Keratinocyte (primary cell): ENCODE measurements at regions not wholly inside any gene's neighbourhood (a gene's known extent, or its start where the extent isn't known, plus 50 kb on each side); places are given as distances from the start of the nearest gene placed in this dataset.
A peak's percentile ranks its signal among the peaks of the same experiment; 100 is the strongest.

Experiments used
- DNase-seq: peaks from one replicate; pipeline ENCODE4 v3.0.0-alpha.2; 2011; ENCODE audit warnings: low read depth, missing footprints, low spot score
- FAIRE-seq: peaks from 2 replicates; lab custom pipeline; 2011; peaks lifted over from hg19 to GRCh38; lab: Jason Lieb, UNC
- H2AFZ ChIP-seq: 2 replicates; pipeline ENCODE4 v1.6.0; 2012; ENCODE audit warnings: low read length, control low read depth, inconsistent platforms; ENCODE audit not compliant: control insufficient read depth
- H3K27ac ChIP-seq: 2 replicates; pipeline ENCODE4 v1.5.1; 2011; ENCODE audit warnings: low read length; ENCODE audit not compliant: control insufficient read depth, insufficient read depth
- H3K27me3 ChIP-seq: 3 replicates; pipeline ENCODE4 v1.6.0; 2011; ENCODE audit warnings: low read length; ENCODE audit not compliant: control insufficient read depth, insufficient read depth; ENCODE audit errors: extremely low read depth
- H3K36me3 ChIP-seq, 2 experiments: 2 replicates in 1 of 2; 3 replicates in 1 of 2; pipeline ENCODE4 v1.5.1; 2011; ENCODE audit warnings: low read length in 2 of 2, mild to moderate bottlenecking in 1 of 2; ENCODE audit not compliant: control insufficient read depth in 2 of 2, insufficient read depth in 2 of 2; ENCODE audit errors: extremely low read depth in 1 of 2
- H3K4me1 ChIP-seq: 3 replicates; pipeline ENCODE4 v1.5.1; 2011; ENCODE audit warnings: low read length; ENCODE audit not compliant: control insufficient read depth, insufficient read depth; ENCODE audit errors: extremely low read depth
- H3K4me2 ChIP-seq: 3 replicates; pipeline ENCODE4 v1.6.0; 2011; ENCODE audit warnings: low read depth, low read length; ENCODE audit not compliant: control insufficient read depth, insufficient read depth; ENCODE audit errors: extremely low read depth
- H3K4me3 ChIP-seq, 3 experiments: fragments of 200-600 bp in 1 of 3; sonication (generic) in 1 of 3; 2 replicates in 2 of 3; 3 replicates in 1 of 3; pipeline ENCODE4 v1.5.1; 2011 to 2016; ENCODE audit warnings: low read length in 3 of 3, mild to moderate bottlenecking in 3 of 3, control low read depth in 2 of 3, inconsistent platforms in 1 of 3, low read depth in 1 of 3, mixed read lengths in 1 of 3, mixed run types in 1 of 3, moderate library complexity in 1 of 3; ENCODE audit not compliant: control insufficient read depth in 2 of 3, insufficient read depth in 2 of 3; ENCODE audit errors: extremely low read depth in 1 of 3
- H3K79me2 ChIP-seq: 2 replicates; pipeline ENCODE4 v1.6.0; 2012; ENCODE audit warnings: low read length; ENCODE audit not compliant: control insufficient read depth, insufficient read depth
- H3K9ac ChIP-seq: 3 replicates; pipeline ENCODE4 v1.6.0; 2011; ENCODE audit warnings: low read length; ENCODE audit not compliant: control insufficient read depth, insufficient read depth; ENCODE audit errors: extremely low read depth
- H3K9me1 ChIP-seq: 3 replicates; pipeline ENCODE4 v1.6.0; 2011; ENCODE audit warnings: low read length; ENCODE audit not compliant: control insufficient read depth, insufficient read depth; ENCODE audit errors: extremely low read depth
- H3K9me3 ChIP-seq: 2 replicates; pipeline ENCODE4 v1.5.1; 2012; ENCODE audit warnings: low read depth, low read length; ENCODE audit not compliant: control insufficient read depth
- H4K20me1 ChIP-seq: 3 replicates; pipeline ENCODE4 v1.6.0; 2011; ENCODE audit warnings: low read length; ENCODE audit not compliant: control insufficient read depth, insufficient read depth; ENCODE audit errors: extremely low read depth
- CTCF ChIP-seq, 3 experiments: IDR thresholded peaks in 1 of 3; conservative IDR thresholded peaks in 1 of 3; optimal IDR thresholded peaks in 1 of 3; 2 replicates in 2 of 3; 3 replicates in 1 of 3; pipeline versions ENCODE3 to v1.5.1; 2011; ENCODE audit warnings: low read length in 3 of 3, mild to moderate bottlenecking in 3 of 3, moderate library complexity in 2 of 3, control low read depth in 1 of 3, inconsistent platforms in 1 of 3; ENCODE audit not compliant: insufficient read depth in 2 of 3; ENCODE audit errors: extremely low read depth in 1 of 3
- EZH2 ChIP-seq: IDR thresholded peaks from one replicate; pipeline ENCODE4 v1.6.1; 2012; ENCODE audit warnings: inconsistent platforms, mild to moderate bottlenecking, low read length, moderate library complexity
- dilution Hi-C: fragments of 300-500 bp; cut with MboI; formaldehyde crosslinking; loops from one replicate; pipeline ENCODE4 v1.7.0; 2020; ENCODE audit warnings: low sequenced_read_pairs; ENCODE audit not compliant: extremely low pct_ligation_motif_present

- dilution Hi-C loops: no loop called here
- Histone ChIP-seq H2AFZ (no peak overlapping the region), H4K20me1 (no peaks in the 10 kb centered on the region), H3K4me3 (no peak overlapping the region), H3K27me3 (no peaks in the 10 kb centered on the region), H3K9ac (no peak overlapping the region), H3K79me2 (no peaks in the 10 kb centered on the region), H3K9me3 (no peaks in the 10 kb centered on the region), H3K27ac (peak overlapping the region; percentile 67), H3K4me2 (no peak overlapping the region), H3K36me3 (no peaks in the 10 kb centered on the region), H3K4me1 (peaks cover 42% of the 10 kb centered on the region), H3K9me1 (no peaks in the 10 kb centered on the region)
- TF ChIP-seq EZH2 (no peak), CTCF (optimal IDR thresholded peaks at IDR 0.05 in 1 of 3, IDR thresholded peaks at IDR 0.05 in 1 of 3, conservative IDR thresholded peaks at IDR 0.05 in 1 of 3; ENCODE audit: extremely low read depth in 1 of 3, insufficient read depth in 2 of 3, low read length in 3 of 3) (no peak)
- FAIRE-seq (no peak), DNase-seq (no peak)
These were observed 121.8 kb downstream of the SPCS3 start for GRCh38 chr4:176441594-176441993.

- Histone ChIP-seq H3K27me3 (no peaks in the 10 kb centered on the region), H3K9me3 (no peaks in the 10 kb centered on the region), H3K9ac (peak overlapping the region; percentile 28), H3K27ac (peak overlapping the region; percentile 67), H3K4me1 (peaks cover 33% of the 10 kb centered on the region), H4K20me1 (no peaks in the 10 kb centered on the region), H3K36me3 (no peaks in the 10 kb centered on the region), H3K4me3 (no peak overlapping the region), H3K9me1 (no peaks in the 10 kb centered on the region), H3K79me2 (no peaks in the 10 kb centered on the region), H2AFZ (no peak overlapping the region), H3K4me2 (peak overlapping the region; percentile 52)
- FAIRE-seq (peak; percentile 84), DNase-seq (no peak)
- dilution Hi-C loops: no loop called here
- TF ChIP-seq CTCF (optimal IDR thresholded peaks at IDR 0.05 in 1 of 3, IDR thresholded peaks at IDR 0.05 in 1 of 3, conservative IDR thresholded peaks at IDR 0.05 in 1 of 3; ENCODE audit: extremely low read depth in 1 of 3, insufficient read depth in 2 of 3, low read length in 3 of 3): no peak
- no peak for TF ChIP-seq EZH2
These were observed 123.4 kb downstream of the SPCS3 start for GRCh38 chr4:176443117-176443516.
